PC-3 (cell line): ENCODE measurements at regions not wholly inside any gene's neighbourhood (a gene's known extent, or its start where the extent isn't known, plus 50 kb on each side); places are given as distances from the start of the nearest gene placed in this dataset.

Experiments used
- ATAC-seq: fragments of 200-7000 bp; cut with Tn5 transposase; 2 replicates; pipeline ENCODE4 v1.9.1; 2020; ENCODE audit warnings: mild to moderate bottlenecking, moderate library complexity
- BruUV-seq: library from RNA; stranded (reverse); fragments of 400-500 nt; replicated peaks from 2 replicates; lab custom pipeline; 2021; lab: Mats Ljungman, UMichigan
- CTCF ChIA-PET: fragments of 300-600 bp; sonication (Branson Sonifier 250); formaldehyde crosslinking; loops from one replicate; lab custom pipeline; 2022; ENCODE audit warnings: antibody characterized with exemption; lab: Charles Lee
- POLR2A ChIA-PET: fragments of 300-600 bp; sonication (Branson Sonifier 250); formaldehyde crosslinking; loops from one replicate; lab custom pipeline; 2022; ENCODE audit warnings: antibody characterized with exemption; ENCODE audit not compliant: unreplicated experiment; lab: Charles Lee
- DNase-seq: peaks from one replicate; pipeline ENCODE4 v3.0.0-alpha.2; 2015
- H2AFZ ChIP-seq: fragments of 300-600 bp; sonication (generic); 2 replicates; pipeline ENCODE4 v1.6.0; 2016; ENCODE audit warnings: antibody characterized with exemption, low read length
- H3F3A ChIP-seq: fragments of 300-600 bp; sonication (generic); one replicate; pipeline ENCODE4 v1.6.0; 2017; ENCODE audit warnings: antibody characterized with exemption, low read length, control low read depth, mild to moderate bottlenecking; ENCODE audit not compliant: unreplicated experiment
- H3K27ac ChIP-seq: fragments of 300-600 bp; sonication (generic); 2 replicates; pipeline ENCODE4 v1.5.1; 2016; ENCODE audit warnings: mild to moderate bottlenecking, low read length
- H3K27me3 ChIP-seq: fragments of 300-600 bp; sonication (generic); 2 replicates; pipeline ENCODE4 v1.6.1; 2016; ENCODE audit warnings: low read length, mixed read lengths
- H3K36me3 ChIP-seq: fragments of 300-600 bp; sonication (generic); 2 replicates; pipeline ENCODE4 v1.6.1; 2016; ENCODE audit warnings: low read depth, mixed run types, low read length, mixed read lengths
- H3K4me1 ChIP-seq: fragments of 300-600 bp; sonication (generic); 2 replicates; pipeline ENCODE4 v1.5.1; 2016; ENCODE audit warnings: low read length; ENCODE audit not compliant: insufficient read depth
- H3K4me2 ChIP-seq: fragments of 300-600 bp; sonication (generic); 2 replicates; pipeline ENCODE4 v1.6.0; 2016; ENCODE audit warnings: low read length
- H3K4me3 ChIP-seq: fragments of 300-600 bp; sonication (generic); 2 replicates; pipeline ENCODE4 v1.5.1; 2016; ENCODE audit warnings: mild to moderate bottlenecking, low read length, mixed read lengths
- H3K79me2 ChIP-seq: fragments of 300-600 bp; sonication (generic); 2 replicates; pipeline ENCODE4 v1.6.1; 2017; ENCODE audit warnings: low read length, mixed read lengths
- H3K9ac ChIP-seq: fragments of 300-600 bp; sonication (generic); 2 replicates; pipeline ENCODE4 v1.6.0; 2016; ENCODE audit warnings: mild to moderate bottlenecking, low read length
- H3K9me2 ChIP-seq: fragments of 300-600 bp; sonication (generic); replicated peaks from 2 replicates; pipeline ENCODE4 v1.6.1; 2016; ENCODE audit warnings: mixed run types, low read length, mixed read lengths
- H3K9me3 ChIP-seq: fragments of 300-600 bp; sonication (generic); 2 replicates; pipeline ENCODE4 v1.6.1; 2016; ENCODE audit warnings: low read length, mixed read lengths
- H4K20me1 ChIP-seq: fragments of 300-600 bp; sonication (generic); 2 replicates; pipeline ENCODE4 v1.6.1; 2016; ENCODE audit warnings: low read length, mixed read lengths
- EZH2 ChIP-seq: fragments of 300-600 bp; sonication (generic); IDR thresholded peaks from one replicate; pipeline ENCODE4 v1.6.1; 2017; ENCODE audit warnings: antibody characterized with exemption, mild to moderate bottlenecking, low read length; ENCODE audit not compliant: unreplicated experiment
- EZH2phosphoT487 ChIP-seq: fragments of 300-600 bp; sonication (generic); IDR thresholded peaks from 2 replicates; pipeline ENCODE4 v1.6.1; 2018; ENCODE audit warnings: mild to moderate bottlenecking, antibody characterized with exemption, low read length, borderline replicate concordance
- intact Hi-C: fragments of 100-400 bp; cut with micrococcal nuclease; formaldehyde crosslinking; loops from 2 replicates; pipeline ENCODE4 v1.9.0; 2023
- TF ChIP-seq, protein P1 (sequence below): fragments of 300-600 bp; sonication (generic); conservative IDR thresholded peaks from 2 replicates; pipeline ENCODE4 v1.5.1; 2017; ENCODE audit warnings: antibody characterized with exemption, low read depth, mild to moderate bottlenecking, low read length

DNA sequence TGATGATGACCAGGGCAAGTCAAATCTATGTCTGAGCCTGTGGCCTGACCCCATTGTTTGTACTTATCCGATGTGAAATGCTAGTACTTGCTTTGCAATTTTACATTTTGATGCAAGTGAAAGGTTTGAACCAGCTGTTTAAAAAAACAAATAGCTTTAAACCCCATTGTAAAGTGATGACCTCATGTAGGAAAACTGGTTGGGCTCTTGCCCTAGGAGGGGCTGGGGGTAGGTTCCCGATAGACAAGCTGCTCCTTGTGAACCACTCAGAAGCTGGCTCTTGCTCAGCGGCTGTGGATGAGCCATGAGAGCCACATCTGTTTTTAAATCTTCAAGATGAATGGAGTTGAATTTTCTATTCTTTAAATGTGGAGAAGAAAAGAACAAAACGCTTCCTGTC is 185.3 kb downstream of the WDR11 start:
- no peaks in the 10 kb centered on the region for H3K4me1 ChIP-seq
- POLR2A ChIA-PET = no interaction called here
- DNase-seq (no peak), ATAC-seq (no peak)
- CTCF ChIA-PET = no interaction called here
- H3K9me3 ChIP-seq = no peaks in the 10 kb centered on the region
- no peak overlapping the region for H3K9ac ChIP-seq
- H3K79me2 ChIP-seq = no peaks in the 10 kb centered on the region
- no peak overlapping the region for H2AFZ ChIP-seq
- no peaks in the 10 kb centered on the region for H3K9me2 ChIP-seq
- intact Hi-C loops = no loop called here
- H3K4me2 ChIP-seq = no peak overlapping the region
- no TSS peak for BruUV-seq
- TF ChIP-seq, protein P1, sequence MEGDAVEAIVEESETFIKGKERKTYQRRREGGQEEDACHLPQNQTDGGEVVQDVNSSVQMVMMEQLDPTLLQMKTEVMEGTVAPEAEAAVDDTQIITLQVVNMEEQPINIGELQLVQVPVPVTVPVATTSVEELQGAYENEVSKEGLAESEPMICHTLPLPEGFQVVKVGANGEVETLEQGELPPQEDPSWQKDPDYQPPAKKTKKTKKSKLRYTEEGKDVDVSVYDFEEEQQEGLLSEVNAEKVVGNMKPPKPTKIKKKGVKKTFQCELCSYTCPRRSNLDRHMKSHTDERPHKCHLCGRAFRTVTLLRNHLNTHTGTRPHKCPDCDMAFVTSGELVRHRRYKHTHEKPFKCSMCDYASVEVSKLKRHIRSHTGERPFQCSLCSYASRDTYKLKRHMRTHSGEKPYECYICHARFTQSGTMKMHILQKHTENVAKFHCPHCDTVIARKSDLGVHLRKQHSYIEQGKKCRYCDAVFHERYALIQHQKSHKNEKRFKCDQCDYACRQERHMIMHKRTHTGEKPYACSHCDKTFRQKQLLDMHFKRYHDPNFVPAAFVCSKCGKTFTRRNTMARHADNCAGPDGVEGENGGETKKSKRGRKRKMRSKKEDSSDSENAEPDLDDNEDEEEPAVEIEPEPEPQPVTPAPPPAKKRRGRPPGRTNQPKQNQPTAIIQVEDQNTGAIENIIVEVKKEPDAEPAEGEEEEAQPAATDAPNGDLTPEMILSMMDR = no peak
- TF ChIP-seq EZH2 (no peak), EZH2phosphoT487 (no peak)
- no peak overlapping the region for H3K27ac ChIP-seq
- H3F3A ChIP-seq = no peaks in the 10 kb centered on the region
- H3K36me3 ChIP-seq = no peaks in the 10 kb centered on the region
- no peaks in the 10 kb centered on the region for H4K20me1 ChIP-seq
- H3K4me3 ChIP-seq = no peak overlapping the region
- H3K27me3 ChIP-seq = peaks cover 42% of the 10 kb centered on the region; the same call in 1 of the 2 replicates

DNA sequence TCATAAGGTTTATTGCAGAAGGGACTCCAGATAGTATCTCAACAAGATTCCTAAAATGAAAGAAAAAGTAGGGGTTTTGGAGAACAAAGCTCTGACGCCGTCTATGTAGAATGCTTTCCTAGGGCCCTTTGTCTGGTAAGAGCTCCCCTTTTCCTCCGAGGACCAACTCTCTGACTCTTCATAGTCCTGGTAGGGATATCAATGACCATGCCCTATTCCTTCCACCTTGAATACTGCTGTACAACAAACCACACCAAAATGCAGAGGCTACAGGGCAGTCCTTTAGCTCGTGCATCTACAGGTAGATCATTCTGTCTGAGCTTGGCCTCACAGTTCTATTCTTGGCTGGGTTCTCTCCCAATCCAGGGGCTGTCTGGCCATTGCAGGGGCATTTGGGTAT is 190.3 kb downstream of the WDR11 start:
- no peaks in the 10 kb centered on the region for H3K36me3 ChIP-seq
- no TSS peak for BruUV-seq
- ChIA-PET CTCF (no interaction called here), POLR2A (no interaction called here)
- no peaks in the 10 kb centered on the region for H3K9me2 ChIP-seq
- H3K4me3 ChIP-seq = no peak overlapping the region
- TF ChIP-seq EZH2 = no peak
- no peak for TF ChIP-seq EZH2phosphoT487
- intact Hi-C loops = no loop called here
- H3K4me2 ChIP-seq = no peak overlapping the region
- no peak overlapping the region for H2AFZ ChIP-seq
- DNase-seq (no peak), ATAC-seq (no peak)
- H4K20me1 ChIP-seq = no peaks in the 10 kb centered on the region
- no peaks in the 10 kb centered on the region for H3K4me1 ChIP-seq
- no peak overlapping the region for H3K27ac ChIP-seq
- H3F3A ChIP-seq = no peaks in the 10 kb centered on the region
- no peak overlapping the region for H3K9ac ChIP-seq
- peaks cover 41% of the 10 kb centered on the region for H3K27me3 ChIP-seq
- H3K79me2 ChIP-seq = no peaks in the 10 kb centered on the region
- H3K9me3 ChIP-seq = no peaks in the 10 kb centered on the region

DNA sequence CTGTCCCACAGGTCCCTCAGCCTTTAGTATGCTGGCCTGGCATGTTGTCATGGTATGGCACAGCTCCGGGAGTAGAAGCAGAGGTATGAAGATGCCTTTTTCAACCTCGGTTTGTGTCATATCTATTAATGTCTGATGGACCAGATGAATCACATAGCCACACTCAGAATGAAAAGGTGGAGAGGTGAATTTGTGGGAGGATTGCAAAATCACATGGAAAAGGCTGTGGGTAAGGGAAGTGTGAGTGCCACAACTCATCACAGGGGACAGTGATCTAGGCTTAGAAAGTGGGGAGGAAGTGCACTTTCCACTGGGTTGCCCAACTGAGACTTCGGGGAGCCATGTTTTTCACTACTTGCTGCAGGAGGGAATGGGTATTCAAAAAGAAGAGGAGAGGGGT is 190.7 kb downstream of the WDR11 start:
- H3K36me3 ChIP-seq = no peaks in the 10 kb centered on the region
- H3K27ac ChIP-seq = no peak overlapping the region
- DNase-seq = peak; percentile 5
- no peaks in the 10 kb centered on the region for H4K20me1 ChIP-seq
- H2AFZ ChIP-seq = no peak overlapping the region
- H3F3A ChIP-seq = no peaks in the 10 kb centered on the region
- ChIA-PET CTCF (no interaction called here), POLR2A (no interaction called here)
- TF ChIP-seq, protein P1 = no peak
- TF ChIP-seq EZH2 (no peak), EZH2phosphoT487 (no peak)
- BruUV-seq = no TSS peak
- no peaks in the 10 kb centered on the region for H3K9me2 ChIP-seq
- H3K9ac ChIP-seq = no peak overlapping the region
- H3K4me1 ChIP-seq = no peaks in the 10 kb centered on the region
- H3K9me3 ChIP-seq = no peaks in the 10 kb centered on the region
- H3K27me3 ChIP-seq = peaks cover 37% of the 10 kb centered on the region
- no peaks in the 10 kb centered on the region for H3K79me2 ChIP-seq
- H3K4me2 ChIP-seq = no peak overlapping the region
- H3K4me3 ChIP-seq = no peak overlapping the region
- intact Hi-C loops = no loop called here
- no peak for ATAC-seq
